ENCODE measurements at regions not wholly inside any gene's neighbourhood (a gene's known extent, or its start where the extent isn't known, plus 50 kb on each side); places are given as distances from the start of the nearest gene placed in this dataset.

GRCh38 chr2:153214337-153214736 lies 264.2 kb downstream of the RPRM start:
- no peak for TF ChIP-seq CTCF (IDR thresholded peaks at IDR 0.05)
- no peak for TF ChIP-seq POLR2AphosphoS5 (IDR thresholded peaks at IDR 0.05)
- TF ChIP-seq POLR2A (IDR thresholded peaks at IDR 0.05), result no peak
